WTC11 (cell line): ENCODE measurements at regions not wholly inside any gene's neighbourhood (a gene's known extent, or its start where the extent isn't known, plus 50 kb on each side); places are given as distances from the start of the nearest gene placed in this dataset.

Experiments used
- ATAC-seq: fragments of 200-7000 bp; cut with Tn5 transposase; 2 replicates; pipeline ENCODE4 v1.10.0; 2021; ENCODE audit warnings: mild to moderate bottlenecking, moderate library complexity
- CTCF ChIA-PET: fragments of 300-600 bp; sonication (Branson Sonifier 250); formaldehyde crosslinking; loops from one replicate; lab custom pipeline; 2021; ENCODE audit warnings: antibody characterized with exemption; lab: Charles Lee
- POLR2A ChIA-PET: fragments of 350-600 bp; sonication (Branson Sonifier 250); formaldehyde crosslinking; loops from one replicate; lab custom pipeline; 2021; ENCODE audit warnings: antibody characterized with exemption; lab: Charles Lee
- DNase-seq: peaks from one replicate; pipeline ENCODE4 v3.0.0; 2021; ENCODE audit warnings: low spot score
- H3K27ac Mint-ChIP-seq: 2 replicates; pipeline ENCODE4 v1.8.0; 2021; ENCODE audit warnings: mixed read lengths
- H3K27me3 Mint-ChIP-seq: 2 replicates; pipeline ENCODE4 v1.8.0; 2021; ENCODE audit warnings: low read depth, mild to moderate bottlenecking, moderate library complexity, mixed read lengths
- H3K36me3 Mint-ChIP-seq: 2 replicates; pipeline ENCODE4 v1.8.0; 2021; ENCODE audit warnings: mixed read lengths
- H3K4me1 Mint-ChIP-seq: 2 replicates; pipeline ENCODE4 v1.8.0; 2022; ENCODE audit warnings: mixed read lengths
- H3K4me3 Mint-ChIP-seq: 2 replicates; pipeline ENCODE4 v1.8.0; 2021; ENCODE audit warnings: mild to moderate bottlenecking, moderate library complexity, mixed read lengths
- H3K9me3 Mint-ChIP-seq: 2 replicates; pipeline ENCODE4 v1.8.0; 2021; ENCODE audit warnings: mixed read lengths
- ATF1 ChIP-seq: sonication (generic); formaldehyde crosslinking; IDR thresholded peaks from 2 replicates; pipeline ENCODE4 v1.8.1; 2023; ENCODE audit warnings: mild to moderate bottlenecking, moderate library complexity, missing genetic modification reagents
- FOXK1 ChIP-seq: sonication (generic); formaldehyde crosslinking; IDR thresholded peaks from 2 replicates; pipeline ENCODE4 v1.8.0; 2022; ENCODE audit warnings: mild to moderate bottlenecking, moderate library complexity, missing genetic modification reagents
- FOXP4 ChIP-seq: sonication (generic); formaldehyde crosslinking; IDR thresholded peaks from 2 replicates; pipeline ENCODE4 v1.8.0; 2022; ENCODE audit warnings: mild to moderate bottlenecking, missing genetic modification reagents
- GABPB1 ChIP-seq: sonication (generic); formaldehyde crosslinking; IDR thresholded peaks from 2 replicates; pipeline ENCODE4 v1.8.1; 2023; ENCODE audit warnings: mild to moderate bottlenecking, missing genetic modification reagents
- GRHL2 ChIP-seq: fragments of 250-450 bp; sonication (Bioruptor Pico); IDR thresholded peaks from 2 replicates; pipeline ENCODE4 v1.8.0; 2022; ENCODE audit warnings: mild to moderate bottlenecking, moderate library complexity; ENCODE audit not compliant: insufficient replicate concordance, severe bottlenecking
- KAT7 ChIP-seq: sonication (generic); formaldehyde crosslinking; IDR thresholded peaks from 2 replicates; pipeline ENCODE4 v1.8.1; 2023; ENCODE audit warnings: missing genetic modification reagents, mild to moderate bottlenecking, borderline replicate concordance
- MAX ChIP-seq: sonication (generic); formaldehyde crosslinking; IDR thresholded peaks from 2 replicates; pipeline ENCODE4 v1.8.0; 2022; ENCODE audit warnings: mild to moderate bottlenecking, missing genetic modification reagents
- NFATC4 ChIP-seq: fragments of 250-450 bp; sonication (Bioruptor Pico); IDR thresholded peaks from 2 replicates; pipeline ENCODE4 v1.9.0; 2021; ENCODE audit warnings: mild to moderate bottlenecking
- NFYB ChIP-seq: sonication (generic); formaldehyde crosslinking; conservative IDR thresholded peaks from 2 replicates; pipeline ENCODE4 v1.8.0; 2022; ENCODE audit warnings: low read depth, missing genetic modification reagents
- SMAD3 ChIP-seq: sonication (generic); formaldehyde crosslinking; IDR thresholded peaks from 2 replicates; pipeline ENCODE4 v1.8.0; 2022; ENCODE audit warnings: missing genetic modification reagents, mild to moderate bottlenecking, borderline replicate concordance
- TP53 ChIP-seq: sonication (generic); formaldehyde crosslinking; IDR thresholded peaks from 2 replicates; pipeline ENCODE4 v1.8.1; 2023; ENCODE audit warnings: mild to moderate bottlenecking, missing genetic modification reagents
- USF2 ChIP-seq: sonication (generic); formaldehyde crosslinking; IDR thresholded peaks from 2 replicates; pipeline ENCODE4 v1.8.1; 2023; ENCODE audit warnings: mild to moderate bottlenecking, missing genetic modification reagents, moderate library complexity
- ZMAT4 ChIP-seq: fragments of 250-450 bp; sonication (Bioruptor Pico); IDR thresholded peaks from 2 replicates; pipeline ENCODE4 v1.9.0; 2021; ENCODE audit warnings: mild to moderate bottlenecking
- ZNF121 ChIP-seq: sonication (generic); formaldehyde crosslinking; IDR thresholded peaks from 2 replicates; pipeline ENCODE4 v1.8.0; 2023; ENCODE audit warnings: missing genetic modification reagents
- TF ChIP-seq, protein P1 (sequence below): sonication (generic); formaldehyde crosslinking; IDR thresholded peaks from 2 replicates; pipeline ENCODE4 v1.8.1; 2022; ENCODE audit warnings: mild to moderate bottlenecking, moderate library complexity, missing genetic modification reagents
- TF ChIP-seq, protein P2 (sequence below): sonication (generic); formaldehyde crosslinking; IDR thresholded peaks from 2 replicates; pipeline ENCODE4 v1.8.0; 2022; ENCODE audit warnings: missing genetic modification reagents
- TF ChIP-seq, protein P3 (sequence below): sonication (generic); formaldehyde crosslinking; IDR thresholded peaks from 2 replicates; pipeline ENCODE4 v1.8.1; 2023; ENCODE audit warnings: mild to moderate bottlenecking, moderate library complexity, missing genetic modification reagents
- TF ChIP-seq, protein P4 (sequence below): sonication (generic); formaldehyde crosslinking; conservative IDR thresholded peaks from 2 replicates; pipeline ENCODE4 v1.8.1; 2022; ENCODE audit warnings: mild to moderate bottlenecking, missing genetic modification reagents

DNA sequence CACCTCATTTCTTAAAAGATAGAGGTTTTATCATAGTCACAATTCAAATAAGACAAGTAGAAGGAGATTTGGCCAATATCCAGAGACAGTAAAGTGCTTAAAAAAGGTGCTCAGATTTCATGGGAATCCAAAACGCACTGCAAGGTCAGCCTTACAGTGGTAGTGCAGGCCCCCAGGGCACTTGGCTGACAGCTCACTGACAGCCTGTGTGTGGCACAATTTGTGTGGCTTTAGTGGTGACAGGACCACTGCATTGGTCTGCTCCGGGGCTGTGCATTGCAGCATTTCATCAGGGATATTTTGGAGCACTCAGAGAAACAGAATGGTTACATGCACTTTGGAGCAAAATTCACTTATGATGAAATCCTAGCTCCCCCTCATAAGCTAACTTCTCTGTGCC is 544.3 kb downstream of the NTRK3 start (continued):
- TF ChIP-seq, protein P1, sequence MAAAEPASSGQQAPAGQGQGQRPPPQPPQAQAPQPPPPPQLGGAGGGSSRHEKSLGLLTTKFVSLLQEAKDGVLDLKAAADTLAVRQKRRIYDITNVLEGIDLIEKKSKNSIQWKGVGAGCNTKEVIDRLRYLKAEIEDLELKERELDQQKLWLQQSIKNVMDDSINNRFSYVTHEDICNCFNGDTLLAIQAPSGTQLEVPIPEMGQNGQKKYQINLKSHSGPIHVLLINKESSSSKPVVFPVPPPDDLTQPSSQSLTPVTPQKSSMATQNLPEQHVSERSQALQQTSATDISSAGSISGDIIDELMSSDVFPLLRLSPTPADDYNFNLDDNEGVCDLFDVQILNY (CRISPR knock-in tag), result no peak

DNA sequence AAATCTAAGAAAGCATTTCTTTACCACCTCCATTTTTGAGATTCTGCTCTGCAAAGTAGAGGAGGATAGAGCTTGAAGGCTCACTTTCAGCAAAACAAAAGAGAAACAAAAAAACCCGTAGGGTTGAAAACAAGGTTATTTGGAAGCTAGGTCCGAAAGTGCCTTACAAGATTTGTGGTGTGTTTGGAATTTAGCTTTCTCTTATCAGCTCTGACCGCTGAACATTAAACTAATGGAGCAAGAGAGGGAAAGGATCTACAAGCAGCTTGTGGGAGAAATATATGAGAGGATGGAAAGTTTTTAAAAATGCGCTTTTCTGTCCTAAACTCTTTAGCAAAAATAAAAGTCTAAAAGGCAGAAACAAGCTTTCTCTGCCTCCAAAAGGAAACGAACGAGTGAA is 545.5 kb downstream of the NTRK3 start:
- CTCF ChIA-PET, result no interaction called here
- H3K27ac Mint-ChIP-seq, result no peak overlapping the region
- POLR2A ChIA-PET, result no interaction called here

GRCh38 chr15:87710406-87710805 is 546.1 kb downstream of the NTRK3 start:
- 0 out of 2 replicates have a peak, but pooled peaks cover 2% of the 10 kb centered on the region for H3K4me1 Mint-ChIP-seq
- TF ChIP-seq ZMAT4 (CRISPR knock-in tag) (no peak), USF2 (CRISPR knock-in tag) (no peak), TP53 (CRISPR knock-in tag) (no peak), MAX (CRISPR knock-in tag) (no peak), GABPB1 (no peak)
- TF ChIP-seq, protein P2, sequence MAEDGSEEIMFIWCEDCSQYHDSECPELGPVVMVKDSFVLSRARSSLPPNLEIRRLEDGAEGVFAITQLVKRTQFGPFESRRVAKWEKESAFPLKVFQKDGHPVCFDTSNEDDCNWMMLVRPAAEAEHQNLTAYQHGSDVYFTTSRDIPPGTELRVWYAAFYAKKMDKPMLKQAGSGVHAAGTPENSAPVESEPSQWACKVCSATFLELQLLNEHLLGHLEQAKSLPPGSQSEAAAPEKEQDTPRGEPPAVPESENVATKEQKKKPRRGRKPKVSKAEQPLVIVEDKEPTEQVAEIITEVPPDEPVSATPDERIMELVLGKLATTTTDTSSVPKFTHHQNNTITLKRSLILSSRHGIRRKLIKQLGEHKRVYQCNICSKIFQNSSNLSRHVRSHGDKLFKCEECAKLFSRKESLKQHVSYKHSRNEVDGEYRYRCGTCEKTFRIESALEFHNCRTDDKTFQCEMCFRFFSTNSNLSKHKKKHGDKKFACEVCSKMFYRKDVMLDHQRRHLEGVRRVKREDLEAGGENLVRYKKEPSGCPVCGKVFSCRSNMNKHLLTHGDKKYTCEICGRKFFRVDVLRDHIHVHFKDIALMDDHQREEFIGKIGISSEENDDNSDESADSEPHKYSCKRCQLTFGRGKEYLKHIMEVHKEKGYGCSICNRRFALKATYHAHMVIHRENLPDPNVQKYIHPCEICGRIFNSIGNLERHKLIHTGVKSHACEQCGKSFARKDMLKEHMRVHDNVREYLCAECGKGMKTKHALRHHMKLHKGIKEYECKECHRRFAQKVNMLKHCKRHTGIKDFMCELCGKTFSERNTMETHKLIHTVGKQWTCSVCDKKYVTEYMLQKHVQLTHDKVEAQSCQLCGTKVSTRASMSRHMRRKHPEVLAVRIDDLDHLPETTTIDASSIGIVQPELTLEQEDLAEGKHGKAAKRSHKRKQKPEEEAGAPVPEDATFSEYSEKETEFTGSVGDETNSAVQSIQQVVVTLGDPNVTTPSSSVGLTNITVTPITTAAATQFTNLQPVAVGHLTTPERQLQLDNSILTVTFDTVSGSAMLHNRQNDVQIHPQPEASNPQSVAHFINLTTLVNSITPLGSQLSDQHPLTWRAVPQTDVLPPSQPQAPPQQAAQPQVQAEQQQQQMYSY (CRISPR knock-in tag), result no peak
- no peaks in the 10 kb centered on the region for H3K36me3 Mint-ChIP-seq
- ChIA-PET CTCF (no interaction called here), POLR2A (no interaction called here)
- H3K9me3 Mint-ChIP-seq, result no peaks in the 10 kb centered on the region
- no peak overlapping the region for H3K27ac Mint-ChIP-seq
- DNase-seq (no peak), ATAC-seq (no peak)
- no peak overlapping the region for H3K4me3 Mint-ChIP-seq
- H3K27me3 Mint-ChIP-seq, result no peaks in the 10 kb centered on the region

More for the DNA sequence above, 545.5 kb downstream of the NTRK3 start:
- no peaks in the 10 kb centered on the region for H3K9me3 Mint-ChIP-seq
- H3K27me3 Mint-ChIP-seq, result no peaks in the 10 kb centered on the region
- H3K36me3 Mint-ChIP-seq, result no peaks in the 10 kb centered on the region
- ATAC-seq, result no peak
- H3K4me1 Mint-ChIP-seq, result 0 out of 2 replicates have a peak, but pooled peaks cover 2% of the 10 kb centered on the region
- no peak overlapping the region for H3K4me3 Mint-ChIP-seq
- TF ChIP-seq SMAD3 (CRISPR knock-in tag) (no peak), FOXP4 (CRISPR knock-in tag) (no peak), GRHL2 (no peak), ATF1 (no peak), FOXK1 (CRISPR knock-in tag) (no peak), NFYB (CRISPR knock-in tag) (no peak), ZNF121 (CRISPR knock-in tag) (no peak), KAT7 (CRISPR knock-in tag) (no peak), NFATC4 (CRISPR knock-in tag) (no peak)
- TF ChIP-seq, protein P3, sequence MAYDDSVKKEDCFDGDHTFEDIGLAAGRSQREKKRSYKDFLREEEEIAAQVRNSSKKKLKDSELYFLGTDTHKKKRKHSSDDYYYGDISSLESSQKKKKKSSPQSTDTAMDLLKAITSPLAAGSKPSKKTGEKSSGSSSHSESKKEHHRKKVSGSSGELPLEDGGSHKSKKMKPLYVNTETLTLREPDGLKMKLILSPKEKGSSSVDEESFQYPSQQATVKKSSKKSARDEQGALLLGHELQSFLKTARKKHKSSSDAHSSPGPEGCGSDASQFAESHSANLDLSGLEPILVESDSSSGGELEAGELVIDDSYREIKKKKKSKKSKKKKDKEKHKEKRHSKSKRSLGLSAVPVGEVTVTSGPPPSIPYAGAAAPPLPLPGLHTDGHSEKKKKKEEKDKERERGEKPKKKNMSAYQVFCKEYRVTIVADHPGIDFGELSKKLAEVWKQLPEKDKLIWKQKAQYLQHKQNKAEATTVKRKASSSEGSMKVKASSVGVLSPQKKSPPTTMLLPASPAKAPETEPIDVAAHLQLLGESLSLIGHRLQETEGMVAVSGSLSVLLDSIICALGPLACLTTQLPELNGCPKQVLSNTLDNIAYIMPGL, result no peak
- TF ChIP-seq, protein P4, sequence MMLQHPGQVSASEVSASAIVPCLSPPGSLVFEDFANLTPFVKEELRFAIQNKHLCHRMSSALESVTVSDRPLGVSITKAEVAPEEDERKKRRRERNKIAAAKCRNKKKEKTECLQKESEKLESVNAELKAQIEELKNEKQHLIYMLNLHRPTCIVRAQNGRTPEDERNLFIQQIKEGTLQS (CRISPR knock-in tag), result no peak
- DNase-seq, result no peak
